ENCODE measurements at regions not wholly inside any gene's neighbourhood (a gene's known extent, or its start where the extent isn't known, plus 50 kb on each side); places are given as distances from the start of the nearest gene placed in this dataset.

GRCh38 chr3:59578129-59578528, 528.3 kb upstream of the CFAP20DC start:
- FAIRE-seq: no peak

DNA sequence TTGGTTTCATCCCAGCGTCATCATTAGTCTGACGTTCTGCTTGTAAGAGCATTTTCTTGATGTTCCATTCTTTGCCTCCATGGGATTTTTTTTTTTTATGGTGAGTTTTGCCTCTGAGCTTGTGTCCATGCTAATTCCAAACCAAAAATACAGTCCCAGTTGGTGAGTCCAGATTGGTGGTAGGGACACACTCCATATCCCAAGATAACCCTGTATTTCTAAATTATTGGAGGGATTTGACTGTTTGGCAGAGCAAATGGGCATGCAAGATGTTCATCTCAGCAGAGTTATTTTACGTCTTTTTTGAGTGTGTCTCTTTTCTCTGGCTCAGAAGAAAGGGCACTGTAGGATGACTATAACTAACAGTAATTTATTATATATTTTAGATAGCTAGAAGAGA, 526.8 kb upstream of the CFAP20DC start:
- no peak for FAIRE-seq

- no peak for FAIRE-seq
Measured at GRCh38 chr3:59575113-59576001, 525.5 kb upstream of the CFAP20DC start.

GRCh38 chr3:59573911-59574310, 524.1 kb upstream of the CFAP20DC start:
- no peak for FAIRE-seq

DNA sequence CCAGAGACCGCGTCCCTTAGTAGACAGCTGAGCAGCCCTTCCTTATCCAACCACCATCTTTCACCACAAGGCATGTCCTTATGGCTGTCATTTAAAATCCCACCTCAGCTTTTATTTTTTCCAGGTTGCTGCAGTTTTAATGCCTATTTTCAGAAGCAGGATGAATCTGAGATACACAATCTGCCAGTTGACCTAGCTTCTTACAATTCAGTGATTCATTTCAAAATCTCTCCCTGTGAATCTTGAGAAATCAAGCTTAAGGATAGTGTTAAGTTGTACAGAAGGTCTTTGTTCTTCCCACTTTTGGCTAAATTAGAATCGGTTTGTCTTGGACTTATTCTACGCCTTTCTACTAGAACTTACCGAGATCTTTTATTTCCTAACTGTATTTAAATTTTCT, 522.3 kb upstream of the CFAP20DC start:
- no peak for FAIRE-seq

DNA sequence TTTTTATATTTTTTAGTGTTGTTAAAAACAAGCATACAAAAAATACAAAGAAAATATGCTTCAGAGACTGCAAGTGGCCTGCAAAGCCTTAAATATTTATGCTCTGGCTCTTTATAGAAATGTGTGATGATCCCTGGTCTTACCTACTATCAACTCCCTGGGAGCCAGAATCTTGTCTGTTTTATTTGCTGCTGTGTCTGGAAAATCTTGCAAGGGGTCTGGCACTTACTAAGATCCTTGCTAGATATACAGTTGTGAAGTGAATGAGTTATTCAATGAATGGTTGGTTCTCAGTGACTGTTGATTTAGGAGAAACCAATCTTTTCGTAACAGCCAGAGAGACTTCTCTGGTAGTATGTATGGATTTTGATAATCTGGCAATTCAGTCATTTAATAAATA, 521.0 kb upstream of the CFAP20DC start:
- FAIRE-seq: no peak

DNA sequence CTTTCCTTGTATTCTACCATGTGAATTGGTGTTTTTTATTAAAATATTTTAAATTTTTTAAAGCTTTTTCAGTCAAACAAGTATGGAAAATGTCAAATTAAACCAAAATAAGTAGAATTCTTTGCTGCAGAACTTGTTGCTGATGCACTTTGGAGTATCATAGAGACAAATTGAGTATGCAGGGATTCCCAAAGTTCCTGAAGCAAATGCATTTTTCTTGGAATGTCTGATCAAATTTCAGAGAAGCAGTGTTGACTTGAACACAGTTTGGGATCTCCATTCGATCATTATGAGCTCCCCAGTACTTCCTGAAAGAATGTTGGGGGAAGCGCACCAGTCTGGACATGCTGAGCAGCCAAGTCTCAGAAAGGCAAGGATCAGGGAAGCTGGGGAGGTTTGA, 517.8 kb upstream of the CFAP20DC start:
- no peak for FAIRE-seq

- no peak for FAIRE-seq
Measured at GRCh38 chr3:59566481-59566975, 516.7 kb upstream of the CFAP20DC start.

DNA sequence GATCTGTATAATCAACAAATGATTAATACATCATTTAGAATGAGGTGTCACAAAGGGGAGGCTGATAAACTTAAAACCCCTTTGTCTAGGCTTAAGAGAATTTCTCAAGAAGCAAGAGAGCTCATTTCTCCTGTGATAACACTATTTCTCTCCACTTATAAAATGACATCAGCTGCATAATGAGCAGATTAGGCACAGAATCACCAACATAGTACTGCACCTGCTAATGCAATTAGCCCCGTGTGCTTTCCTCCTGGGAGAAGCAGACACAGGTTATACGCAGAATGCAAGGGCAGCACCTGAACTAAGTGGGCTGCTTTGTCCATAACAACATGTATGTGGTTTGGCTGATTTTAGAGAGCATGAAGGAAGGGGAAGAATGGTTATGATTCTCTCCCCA, 515.3 kb upstream of the CFAP20DC start:
- FAIRE-seq: no peak

- FAIRE-seq: no peak
Measured at GRCh38 chr3:59563966-59564365, 514.1 kb upstream of the CFAP20DC start.

- no peak for FAIRE-seq
Measured at GRCh38 chr3:59563072-59563605, 513.3 kb upstream of the CFAP20DC start.

GRCh38 chr3:59559721-59560435, 510.1 kb upstream of the CFAP20DC start:
- no peak for FAIRE-seq

GRCh38 chr3:59558906-59559720, 509.3 kb upstream of the CFAP20DC start:
- FAIRE-seq: no peak

DNA sequence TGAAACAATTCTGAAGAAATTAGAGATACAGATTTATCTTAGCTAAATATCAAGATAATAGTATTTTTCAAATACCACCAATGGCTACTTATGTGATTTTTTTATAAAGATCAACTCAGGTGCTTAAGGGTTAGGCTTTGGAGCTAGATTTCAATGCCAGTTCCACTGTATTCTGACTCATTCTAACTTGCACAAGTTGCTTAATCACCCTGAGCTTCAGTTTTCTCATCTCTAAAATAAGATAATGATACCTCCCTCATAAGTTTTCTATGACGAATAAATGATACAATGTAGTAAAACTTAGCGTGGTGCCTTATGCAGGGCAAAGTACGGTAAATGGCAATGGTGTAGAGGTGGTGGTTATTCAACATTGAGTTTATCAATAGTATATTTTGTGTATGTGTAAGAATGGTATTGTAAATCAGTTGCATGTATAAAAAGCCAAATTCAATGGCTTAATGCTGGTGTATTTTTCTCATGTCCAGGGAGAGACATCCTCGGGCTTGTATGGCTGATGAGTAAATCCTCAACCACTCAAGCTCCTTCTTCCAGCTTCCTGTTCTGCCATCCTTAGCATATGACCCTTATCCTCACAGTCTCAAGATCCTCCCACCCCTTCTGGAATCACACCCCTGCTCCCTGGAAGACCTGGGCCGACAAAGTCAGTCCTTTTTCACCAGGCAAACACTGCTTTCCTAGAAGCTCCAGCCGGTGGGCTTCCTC, 505.9 kb upstream of the CFAP20DC start:
- no peak for FAIRE-seq

DNA sequence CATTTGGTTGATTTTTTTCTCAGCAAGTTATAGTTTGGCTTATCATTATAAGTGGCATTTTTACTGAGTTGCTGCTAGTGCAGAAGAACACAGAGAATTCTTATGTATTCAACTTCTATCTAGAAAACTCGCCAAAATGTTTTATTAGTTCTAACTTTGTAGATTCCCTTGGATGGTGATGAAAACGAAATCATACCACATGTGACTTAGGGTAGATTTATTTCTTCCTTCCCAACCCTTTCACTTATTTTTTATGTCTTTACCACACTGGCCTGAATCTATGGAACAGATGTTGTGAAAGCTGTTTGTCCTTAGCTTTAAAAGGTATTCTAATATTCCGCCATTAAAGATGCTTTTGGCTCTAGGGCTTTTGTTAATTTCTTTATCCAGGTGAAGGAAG, 503.3 kb upstream of the CFAP20DC start:
- no peak for FAIRE-seq

GRCh38 chr3:59551834-59552233, 502.0 kb upstream of the CFAP20DC start:
- no peak for FAIRE-seq

DNA sequence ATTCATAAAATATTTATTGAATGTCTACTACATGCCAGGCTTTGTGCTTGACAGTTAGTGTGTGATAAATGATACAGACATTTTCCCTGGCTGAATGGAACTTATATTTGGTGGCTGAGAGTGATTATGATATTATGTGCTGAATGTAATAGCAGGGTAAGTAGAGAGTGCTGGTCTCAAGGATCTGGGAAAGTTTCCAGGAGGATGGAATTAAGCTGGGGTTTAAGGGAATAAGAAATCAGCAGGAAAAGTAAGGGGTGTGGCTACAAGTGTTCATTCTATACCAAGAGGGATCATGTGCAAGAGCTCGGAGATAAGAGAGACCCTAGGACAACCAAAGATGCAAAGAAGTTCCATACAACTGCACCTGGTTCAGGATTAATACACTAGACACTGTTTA, 500.1 kb upstream of the CFAP20DC start:
- FAIRE-seq: no peak

GRCh38 chr3:59547874-59548273, 498.0 kb upstream of the CFAP20DC start:
- no peak for FAIRE-seq

GRCh38 chr3:59546522-59546921, 496.7 kb upstream of the CFAP20DC start:
- no peak for FAIRE-seq

- no peak for FAIRE-seq
Measured at GRCh38 chr3:59545374-59545773, 495.5 kb upstream of the CFAP20DC start.

DNA sequence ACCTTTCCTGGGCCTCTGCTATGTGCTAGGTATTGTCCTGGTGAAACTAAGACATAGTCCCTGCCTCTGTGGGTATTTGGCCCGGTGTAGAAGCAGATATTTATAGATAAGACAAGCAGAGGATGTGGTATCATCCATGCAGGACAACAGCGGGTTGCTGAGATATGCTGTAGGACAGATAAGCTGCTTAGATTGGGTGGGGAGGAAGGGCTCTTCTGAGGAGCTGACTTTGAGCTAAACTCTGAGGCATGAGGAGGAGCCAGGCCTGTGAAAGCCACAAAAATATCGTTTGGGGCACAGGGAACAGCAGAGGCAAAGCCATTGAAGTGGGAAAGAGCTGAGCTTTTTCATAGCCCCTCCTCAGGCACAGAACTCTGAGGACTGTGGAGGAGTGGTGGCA, 492.5 kb upstream of the CFAP20DC start:
- FAIRE-seq: no peak

DNA sequence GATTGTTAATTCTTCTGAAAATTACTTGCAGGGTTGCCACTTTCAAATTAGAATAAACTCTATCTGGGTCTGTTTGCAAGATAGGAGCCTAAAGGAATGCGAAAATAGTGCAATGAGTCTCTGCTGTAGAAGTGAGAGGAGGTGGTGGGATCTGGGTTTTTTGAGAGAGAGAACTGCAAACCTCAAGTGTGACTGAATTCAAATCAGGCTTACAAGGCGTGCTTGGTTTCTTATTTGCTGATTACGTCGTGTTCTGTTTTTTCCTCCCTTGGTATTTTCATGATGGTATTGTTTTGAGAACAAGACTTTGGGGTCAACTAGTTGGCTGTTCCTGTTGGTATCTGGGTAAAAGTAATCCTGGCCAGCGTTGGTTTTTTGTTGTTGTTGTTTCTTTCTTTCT, 490.9 kb upstream of the CFAP20DC start:
- FAIRE-seq: no peak

All from colon (tissue), 2 donors.